GM21786 (cell line): ENCODE measurements at regions not wholly inside any gene's neighbourhood (a gene's known extent, or its start where the extent isn't known, plus 50 kb on each side); places are given as distances from the start of the nearest gene placed in this dataset.
A peak's percentile ranks its signal among the peaks of the same experiment; 100 is the strongest.
"Not testable (repeated sequence)": the region's sequence is repeated elsewhere in the genome, so short reads cannot be mapped to it uniquely, and the experiment has no call there.

Experiments
- ATAC-seq: cut with Tn5 transposase; IDR thresholded peaks from one replicate; pipeline ENCODE4 v1.9.1; 2021; ENCODE audit not compliant: unreplicated experiment

DNA sequence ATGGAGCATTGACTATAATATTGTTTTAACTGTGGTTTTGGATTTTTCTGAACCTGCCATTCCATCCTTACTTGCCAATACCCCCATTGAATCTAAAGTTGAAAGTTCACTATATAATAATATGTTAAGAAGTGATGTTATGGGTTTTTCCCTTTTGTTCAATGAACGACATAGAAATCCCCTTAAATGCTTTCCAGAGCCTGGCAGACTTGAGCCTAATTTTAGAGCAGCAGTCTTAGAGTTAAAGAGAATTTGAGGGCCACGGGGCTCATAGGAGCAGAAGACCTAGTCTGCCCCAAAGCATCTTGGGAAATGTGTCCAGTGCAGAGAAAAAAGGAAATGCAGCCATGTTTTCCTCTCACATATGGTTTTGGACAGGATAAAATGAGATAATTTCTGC is 146.1 kb upstream of the SLC44A1 start:
- ATAC-seq: no peak

DNA sequence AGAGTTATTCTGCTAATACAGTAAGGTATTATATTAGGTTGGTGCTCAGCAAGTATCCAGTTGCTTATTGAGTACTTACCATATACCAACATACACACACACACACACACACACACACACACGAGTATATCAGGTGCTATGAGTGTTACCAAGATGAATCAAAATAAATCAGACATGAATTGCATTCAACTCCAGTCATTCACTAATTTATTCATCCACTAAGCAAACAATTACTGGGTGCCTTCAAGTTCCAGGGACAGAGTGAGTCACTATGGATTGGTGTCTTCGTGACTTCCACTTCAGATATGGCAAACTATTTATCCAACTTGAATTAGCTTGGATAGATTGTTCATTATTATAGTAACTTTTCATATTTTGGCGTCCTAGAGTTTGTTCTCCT is 140.7 kb upstream of the SLC44A1 start:
- no peak for ATAC-seq

DNA sequence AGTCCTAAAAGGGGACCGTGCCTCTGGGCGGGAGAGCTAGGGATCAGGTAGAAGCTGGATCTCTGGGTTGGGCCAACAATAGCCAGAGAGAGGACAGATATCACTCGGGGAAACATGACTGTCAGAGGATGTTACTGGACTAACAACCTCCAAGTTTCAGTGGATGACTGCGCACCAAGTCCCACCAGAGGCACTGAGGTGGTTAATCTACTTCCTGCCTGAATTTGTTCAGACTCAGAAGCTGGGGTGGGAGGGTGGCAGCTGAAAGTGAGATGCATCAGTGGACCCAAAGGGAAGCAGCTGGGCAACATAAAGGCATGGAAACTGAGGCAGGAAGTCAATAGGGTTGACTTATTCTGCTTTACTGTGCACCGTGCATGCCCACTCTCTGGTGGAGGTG is 130.1 kb upstream of the SLC44A1 start:
- no peak for ATAC-seq

DNA sequence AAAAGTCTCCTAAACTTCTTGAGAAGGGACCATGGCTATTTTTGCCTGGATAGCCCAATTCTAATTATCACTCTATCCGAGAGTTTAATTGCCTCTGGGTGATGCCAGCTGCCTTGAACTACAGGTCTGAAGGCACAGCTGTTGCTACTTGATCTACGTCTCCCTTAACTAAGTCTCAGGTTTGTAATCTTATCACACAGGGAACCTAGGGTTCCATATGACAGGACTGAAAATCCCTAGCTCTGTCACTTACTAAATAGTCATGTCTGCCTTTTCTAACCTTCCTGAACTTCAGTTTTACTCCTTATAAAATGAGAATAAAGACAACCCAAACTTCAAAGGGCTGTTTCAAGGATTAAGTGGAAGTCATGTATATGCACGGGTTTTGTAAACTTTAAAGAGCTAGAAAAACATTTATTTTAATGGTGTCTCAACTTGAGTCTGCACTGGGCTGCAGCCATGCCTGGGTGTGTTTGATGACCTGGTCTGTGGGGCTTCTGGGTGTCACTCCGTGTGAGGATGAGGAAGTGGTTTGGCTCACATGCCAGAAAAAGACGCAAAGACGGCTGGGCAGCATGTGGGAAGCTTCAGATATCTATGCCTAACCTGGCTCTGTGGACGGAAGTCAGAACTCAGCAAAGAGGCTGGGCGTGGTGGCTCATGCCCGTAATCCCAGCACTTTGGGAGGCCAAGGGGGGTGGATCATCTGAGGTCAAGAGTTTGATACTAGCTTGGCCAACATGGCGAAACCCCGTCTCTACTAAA is 129.3 kb upstream of the SLC44A1 start:
- peak; percentile 76 for ATAC-seq

DNA sequence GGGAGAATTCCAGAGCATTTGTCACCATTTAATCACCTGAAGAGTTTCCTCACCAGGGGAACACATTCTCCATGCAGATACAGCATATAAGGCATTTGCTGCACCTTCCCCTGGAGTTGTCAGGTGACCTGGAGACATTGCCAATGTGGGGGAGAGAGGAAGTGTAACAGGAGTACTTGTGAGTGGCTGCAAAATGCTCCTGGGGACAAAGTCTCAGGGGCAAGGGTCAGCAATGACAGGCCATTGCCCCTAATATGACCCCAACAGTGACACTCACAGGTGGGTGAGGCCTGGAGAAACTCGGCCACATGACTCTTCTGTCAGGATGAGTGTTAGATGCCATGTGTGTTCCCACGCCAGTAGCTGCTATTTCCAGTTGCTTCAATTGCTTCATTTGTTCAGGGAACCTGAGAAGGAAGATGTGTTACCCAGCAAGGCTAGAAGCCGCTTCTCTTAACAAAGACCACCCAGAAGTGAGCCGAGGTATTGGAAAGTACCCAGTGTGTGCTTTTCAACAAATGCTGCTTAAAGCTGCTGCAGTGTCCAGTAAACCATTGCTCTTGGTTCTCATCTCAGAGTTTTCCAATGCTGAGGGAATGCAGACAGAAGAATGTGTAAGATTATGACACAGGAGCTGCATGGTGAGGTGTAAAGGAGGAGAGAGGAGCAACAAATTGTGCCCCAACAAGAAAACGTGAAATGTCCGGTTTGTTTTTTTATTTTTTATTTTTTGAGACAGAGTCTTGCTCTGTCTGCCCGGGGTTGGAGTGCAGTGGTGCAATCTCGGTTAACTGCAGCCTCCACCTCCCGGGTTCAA is 128.2 kb upstream of the SLC44A1 start:
- no peak for ATAC-seq

DNA sequence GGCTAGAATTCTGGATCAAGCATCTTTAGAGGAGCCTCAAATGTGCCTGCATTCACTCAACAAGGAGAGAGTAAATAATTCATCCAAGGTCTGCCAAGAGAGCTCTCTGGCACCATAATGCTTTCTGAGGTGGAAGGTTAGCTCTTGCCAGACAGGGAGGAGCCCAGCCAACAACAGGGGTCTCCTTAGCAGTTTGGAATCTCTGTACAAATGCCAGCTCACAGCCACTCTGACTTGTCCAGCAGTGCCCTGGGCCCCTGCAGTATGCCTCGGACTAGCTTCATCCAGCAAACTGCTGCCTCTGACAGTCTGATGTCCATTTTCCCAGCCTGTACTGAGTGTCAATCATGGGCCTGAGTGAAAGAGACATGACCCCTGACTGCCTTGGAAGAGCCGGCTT is 127.2 kb upstream of the SLC44A1 start:
- ATAC-seq: no peak

DNA sequence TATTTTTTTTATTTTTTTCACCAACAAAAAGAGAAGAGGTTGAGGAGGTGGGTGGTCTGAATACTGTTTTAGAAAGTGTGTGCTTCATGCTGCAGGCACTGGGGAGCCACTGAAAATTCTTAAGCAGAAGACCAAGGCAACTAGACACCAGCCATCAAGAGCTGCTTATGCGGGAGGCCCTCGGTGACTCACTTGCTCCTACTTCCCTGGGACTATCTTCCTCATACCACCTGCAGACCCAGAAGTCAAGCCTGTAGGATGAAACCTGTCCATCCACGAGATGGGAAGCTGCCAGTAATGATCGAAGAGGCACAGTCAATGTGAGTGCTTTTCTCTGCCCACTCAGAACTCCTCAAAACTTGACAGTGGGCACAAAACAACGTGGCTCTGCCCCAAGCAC is 125.8 kb upstream of the SLC44A1 start:
- ATAC-seq: no peak

DNA sequence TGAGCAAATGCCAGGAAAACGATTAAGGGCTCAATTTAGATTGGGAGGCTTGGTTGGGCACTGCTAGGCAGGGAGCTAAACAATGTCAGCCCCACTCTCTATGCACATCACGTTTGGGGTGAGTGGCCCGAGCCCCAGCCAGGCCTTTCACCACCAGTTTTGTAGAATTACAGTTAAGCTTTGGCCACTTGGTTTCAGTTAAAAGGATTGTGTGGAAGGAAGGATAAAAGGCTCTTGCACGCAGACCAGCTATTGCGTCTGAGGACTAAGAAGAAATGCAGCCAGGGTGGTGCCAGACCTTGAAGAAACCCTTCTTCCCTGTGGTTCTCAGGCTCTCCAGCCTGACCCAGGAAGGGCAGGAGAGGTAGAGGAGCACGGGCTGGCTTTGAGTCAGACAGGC is 125.3 kb upstream of the SLC44A1 start:
- ATAC-seq: no peak

DNA sequence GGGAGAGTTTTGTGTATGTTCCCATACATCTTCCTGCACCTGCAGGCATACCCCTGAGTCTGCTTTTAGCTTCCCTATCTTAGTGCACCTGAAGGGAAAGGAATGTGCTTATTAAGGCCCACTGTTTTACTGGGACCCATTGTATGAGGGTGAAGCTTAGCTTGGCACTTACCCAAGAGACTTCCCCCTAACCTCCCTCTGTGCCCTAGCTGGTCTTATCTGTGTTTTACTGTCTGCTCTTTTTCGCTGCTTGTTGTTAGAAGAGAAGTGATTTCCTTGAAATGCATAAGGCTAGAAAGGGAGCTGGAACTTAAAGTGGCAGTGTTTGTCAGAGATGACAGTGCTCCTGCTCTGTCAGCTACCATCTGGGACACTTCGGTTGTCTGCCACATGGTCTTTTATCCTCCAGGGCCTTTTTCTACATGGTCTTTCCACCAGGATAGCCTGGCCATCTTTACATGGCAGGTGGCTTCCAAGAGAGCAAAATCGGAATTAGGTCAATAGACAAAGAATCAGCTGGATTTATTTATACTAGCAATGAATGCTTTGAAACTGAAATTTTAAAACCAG is 122.5 kb upstream of the SLC44A1 start:
- ATAC-seq: no peak

DNA sequence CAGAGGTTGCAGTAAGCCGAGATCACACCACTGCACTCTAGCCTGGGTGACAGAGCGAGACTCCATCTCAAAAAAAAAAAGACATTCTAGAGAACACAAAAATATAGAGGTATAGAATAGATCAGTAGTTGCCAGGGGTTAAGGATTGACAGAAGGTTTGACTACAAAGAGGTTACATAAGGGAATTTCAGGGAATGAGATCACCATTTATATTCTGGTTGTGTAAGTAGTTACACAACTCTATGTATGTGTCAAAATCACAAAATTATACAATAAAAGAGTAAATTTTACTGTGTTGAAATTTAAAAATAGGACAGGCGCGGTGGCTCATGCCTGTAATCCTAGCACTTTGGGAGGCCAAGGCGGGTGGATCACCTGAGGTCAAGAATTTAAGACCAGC is 119.9 kb upstream of the SLC44A1 start:
- not testable (repeated sequence) for ATAC-seq

DNA sequence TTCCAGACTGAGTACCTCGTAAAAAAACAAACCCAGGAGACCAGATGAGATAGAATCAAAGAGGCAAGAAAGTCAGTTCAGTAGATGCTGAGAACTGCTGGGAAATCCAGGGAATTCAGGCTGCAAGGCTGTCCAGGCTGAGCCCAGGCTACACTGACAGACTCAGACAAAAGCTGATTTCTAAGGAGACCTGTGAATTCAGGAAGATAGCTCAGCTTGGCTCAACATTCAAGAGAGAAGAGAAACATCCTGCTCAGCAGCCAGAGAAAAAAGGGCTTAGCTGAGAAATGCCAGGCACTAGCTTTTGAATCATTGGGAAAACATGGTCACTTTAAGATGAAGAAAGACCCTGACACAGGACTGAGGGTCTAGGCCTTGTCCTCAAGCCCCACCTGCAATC is 118.2 kb upstream of the SLC44A1 start:
- no peak for ATAC-seq

DNA sequence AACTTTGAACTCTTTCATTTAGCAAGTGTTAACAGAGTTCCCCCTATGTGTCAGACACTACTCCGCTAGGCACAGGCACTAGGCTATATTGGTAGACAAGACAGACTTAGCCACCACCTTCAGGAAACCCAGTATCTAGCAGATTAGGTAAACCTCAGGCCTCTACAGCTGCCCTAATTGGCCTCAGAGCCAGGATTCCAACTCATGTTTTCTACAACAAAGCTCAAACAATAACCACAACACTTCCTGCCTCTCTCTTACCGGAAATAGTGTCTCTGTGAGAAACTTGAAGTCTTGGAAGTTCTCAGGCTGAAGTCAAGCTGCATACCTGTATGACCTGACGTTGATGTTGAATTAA is 116.6 kb upstream of the SLC44A1 start:
- peak; percentile 98 for ATAC-seq

DNA sequence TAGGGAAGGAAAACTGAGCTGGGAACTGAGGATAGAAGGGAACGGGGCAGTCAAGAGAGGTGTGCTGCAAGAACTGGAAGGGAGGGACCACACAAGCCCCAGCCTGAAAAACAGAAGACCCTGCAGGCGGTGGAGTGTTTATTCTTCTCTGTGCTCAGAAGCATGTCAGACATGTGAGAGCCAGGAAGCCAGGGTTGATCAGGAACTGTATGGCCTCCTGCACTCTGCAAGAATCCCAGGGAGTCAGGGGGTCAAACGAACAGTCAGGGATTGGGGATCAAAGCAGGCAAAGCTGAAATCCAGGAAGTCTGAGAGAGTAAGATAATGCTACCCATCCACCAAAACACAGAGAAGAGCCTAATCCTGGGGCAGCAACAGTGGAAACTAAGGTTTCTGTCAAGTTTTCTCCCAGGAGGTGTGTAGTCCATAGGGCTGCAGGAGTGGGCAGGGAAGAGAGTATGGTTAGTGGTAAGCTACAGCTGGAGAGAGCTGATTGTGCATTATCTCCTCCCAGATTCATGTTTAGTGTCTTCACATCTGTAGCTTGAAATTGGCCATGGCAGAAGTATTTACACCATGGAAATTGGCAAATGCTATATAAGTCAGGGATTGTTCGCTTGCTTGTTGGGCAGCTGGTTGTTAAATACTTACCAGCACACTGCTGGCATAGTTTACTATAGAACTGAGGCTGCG is 115.4 kb upstream of the SLC44A1 start:
- ATAC-seq: no peak

DNA sequence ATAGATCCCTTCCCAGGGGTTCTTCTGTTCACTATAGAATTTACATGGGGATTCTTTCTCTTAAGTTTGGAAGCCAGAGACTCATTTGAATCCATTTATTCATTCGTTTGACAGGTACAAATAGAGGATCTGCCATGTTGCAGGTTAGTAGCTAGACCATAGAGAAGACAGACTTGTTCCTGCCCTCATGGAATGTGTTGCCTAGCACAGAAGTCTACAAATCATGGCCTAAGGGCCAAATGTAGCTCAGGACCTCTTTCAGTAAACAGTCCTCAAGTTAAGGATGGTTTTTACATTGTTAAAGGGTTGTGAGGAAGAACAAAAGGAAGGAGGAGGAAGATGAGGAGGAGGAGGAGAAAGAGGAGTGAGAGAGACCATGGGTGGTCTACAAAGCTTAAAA is 114.7 kb upstream of the SLC44A1 start:
- ATAC-seq: no peak

DNA sequence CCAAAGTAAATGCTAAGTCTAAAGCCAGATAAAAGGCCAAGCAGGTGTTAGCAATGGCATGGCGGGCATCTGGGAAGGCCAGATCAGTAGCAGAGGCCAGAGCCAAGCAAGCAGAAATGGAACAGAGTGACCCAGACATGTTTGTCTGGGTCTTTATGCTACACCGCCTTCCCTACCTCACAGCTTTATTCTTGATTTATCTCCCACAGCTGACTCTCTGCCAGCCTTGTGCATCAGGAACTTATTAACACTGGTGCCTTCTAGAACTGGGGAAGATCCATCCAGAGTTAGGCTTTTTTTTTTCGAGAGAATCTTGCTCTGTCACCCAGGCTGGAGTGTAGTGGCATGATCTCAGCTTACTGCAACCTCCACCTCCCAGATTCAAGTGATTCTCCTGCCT is 112.5 kb upstream of the SLC44A1 start:
- no peak for ATAC-seq

DNA sequence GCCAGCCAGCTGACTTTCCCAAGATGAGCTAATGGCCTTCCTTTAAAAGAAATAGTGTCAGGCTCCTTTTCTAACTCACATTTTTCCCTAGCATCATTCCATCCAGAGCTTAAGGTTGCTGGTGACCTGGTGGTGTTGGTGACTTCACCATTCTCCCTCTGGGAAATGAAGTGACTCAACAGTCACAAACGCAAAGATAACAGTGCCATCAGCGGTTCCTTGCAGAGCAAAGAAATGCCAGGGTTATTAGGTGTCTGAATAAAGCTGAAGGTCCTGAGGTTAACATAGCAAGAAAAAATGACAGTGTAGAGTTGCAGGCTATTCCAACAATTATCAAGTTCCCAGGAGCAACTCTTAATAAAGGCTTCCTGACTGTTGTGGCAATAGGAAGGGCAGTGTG is 111.8 kb upstream of the SLC44A1 start:
- ATAC-seq: no peak

DNA sequence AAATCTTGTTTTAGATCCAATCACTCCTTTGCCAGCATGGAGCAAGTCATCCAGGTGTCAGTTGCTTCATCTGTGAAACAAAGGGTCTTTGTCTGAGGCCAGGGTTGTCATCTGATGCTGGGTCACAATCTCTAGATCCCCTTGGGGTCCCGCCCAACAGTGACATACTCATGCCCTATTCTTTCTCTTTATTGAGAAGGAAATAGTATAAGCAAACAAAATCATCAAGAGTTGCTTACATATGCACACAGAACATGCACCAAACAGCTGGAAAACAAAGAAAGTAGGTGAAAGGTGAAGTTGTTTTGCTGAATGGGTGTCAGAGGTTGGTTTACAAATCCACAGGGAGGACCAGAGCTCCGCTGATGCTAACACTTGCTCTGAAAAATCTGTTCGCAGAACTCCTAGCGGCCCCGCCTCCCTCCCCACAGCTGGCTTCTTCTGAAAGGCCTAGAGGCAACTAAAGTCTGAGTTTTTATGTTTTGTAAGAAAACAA is 106.1 kb upstream of the SLC44A1 start:
- ATAC-seq: no peak

DNA sequence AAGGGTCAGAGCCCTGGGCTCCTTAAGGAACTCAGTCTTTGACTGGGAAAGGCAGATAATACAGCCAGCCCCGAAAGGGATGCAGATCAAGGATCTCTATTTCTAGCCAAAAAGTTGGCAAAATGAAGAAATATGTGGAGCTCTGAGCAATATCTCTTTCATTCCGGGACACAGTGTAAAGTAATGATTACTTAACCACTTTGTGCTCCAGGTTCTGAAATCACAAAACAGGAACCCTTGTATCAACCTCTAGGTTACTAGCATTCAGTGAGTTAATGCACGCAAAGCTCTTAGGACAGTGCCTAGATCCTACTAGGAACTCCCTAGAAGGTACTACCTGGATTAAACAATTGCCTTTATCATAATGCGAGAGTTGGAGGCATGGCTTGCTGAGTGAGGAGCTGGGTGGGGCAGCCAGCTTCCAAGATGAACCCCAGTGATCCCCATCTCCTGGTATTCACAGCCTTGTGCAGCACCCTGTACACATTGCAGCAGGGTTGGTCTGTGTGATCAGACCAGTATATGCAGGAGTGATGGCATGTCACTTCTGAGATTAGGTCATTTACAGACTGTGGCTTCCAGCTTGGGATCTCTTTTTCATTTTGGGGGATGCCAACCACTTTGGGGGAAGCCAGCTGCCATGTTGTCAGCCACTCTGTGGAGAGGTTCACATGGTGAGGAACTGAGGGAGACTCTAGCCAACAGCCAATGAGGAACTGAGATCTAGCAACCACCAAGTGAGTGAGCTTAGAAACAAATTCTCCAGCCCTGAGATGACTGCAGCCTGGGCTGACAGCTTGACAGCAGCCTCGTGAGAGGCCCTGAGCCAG is 103.1 kb upstream of the SLC44A1 start:
- ATAC-seq: peak; percentile 85

DNA sequence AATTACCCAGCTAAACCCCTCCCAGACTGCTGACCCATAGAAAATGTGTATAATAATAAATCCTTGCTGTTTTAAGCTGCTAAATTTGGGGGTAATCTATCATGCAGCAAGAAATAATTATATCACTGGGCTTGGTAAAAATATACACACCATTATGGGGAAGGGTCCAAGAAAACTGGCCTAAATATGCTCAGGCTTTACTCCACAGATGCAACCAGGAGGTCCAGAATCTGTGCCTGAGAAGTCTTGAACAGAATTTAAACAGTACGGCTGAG is 102.5 kb upstream of the SLC44A1 start:
- no peak for ATAC-seq

DNA sequence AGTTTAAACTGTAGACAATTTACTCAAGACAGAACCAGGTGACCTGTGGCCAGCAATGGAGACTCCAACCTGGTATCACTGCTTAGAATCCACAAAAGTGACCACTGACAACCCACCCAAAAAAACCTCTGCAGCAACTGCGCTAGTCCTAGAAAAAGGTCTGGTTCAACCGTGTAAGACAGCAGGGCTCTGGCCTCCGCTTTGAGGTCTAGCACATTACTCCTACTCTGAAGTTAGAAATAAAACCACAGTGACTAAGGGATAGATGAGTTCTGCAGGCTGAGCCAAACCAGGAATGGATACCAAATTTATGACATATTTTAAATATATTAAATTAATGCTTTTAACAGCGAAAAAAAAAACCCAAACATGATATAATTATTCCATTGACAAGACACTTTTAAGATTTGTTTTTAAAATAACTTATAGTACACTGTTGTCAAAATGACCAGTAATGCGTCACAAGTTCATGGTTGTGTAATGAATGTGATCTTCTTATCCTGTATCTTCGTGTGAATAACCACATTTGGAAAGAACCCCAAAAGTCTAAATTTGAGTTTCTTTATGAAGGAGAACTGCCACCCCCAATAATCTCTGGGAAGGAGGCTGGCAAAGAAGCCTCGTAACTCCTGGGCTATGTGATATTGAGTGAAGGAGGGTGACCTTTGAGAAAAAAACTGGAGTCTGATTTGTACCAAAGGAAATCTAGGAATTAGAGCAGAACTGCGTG is 101.9 kb upstream of the SLC44A1 start:
- no peak for ATAC-seq
